PC-9 (cell line): ENCODE measurements at regions not wholly inside any gene's neighbourhood (a gene's known extent, or its start where the extent isn't known, plus 50 kb on each side); places are given as distances from the start of the nearest gene placed in this dataset.

Source experiments
- BruUV-seq: library from RNA; stranded (reverse); fragments of 400-500 nt; replicated peaks from 2 replicates; lab custom pipeline; 2021; lab: Mats Ljungman, UMichigan
- CTCF ChIA-PET: fragments of 300-600 bp; sonication (Branson Sonifier 250); formaldehyde crosslinking; loops from one replicate; lab custom pipeline; 2022; ENCODE audit warnings: antibody characterized with exemption; lab: Charles Lee
- POLR2A ChIA-PET: fragments of 300-600 bp; sonication (Branson Sonifier 250); formaldehyde crosslinking; loops from one replicate; lab custom pipeline; 2022; ENCODE audit warnings: antibody characterized with exemption; ENCODE audit not compliant: unreplicated experiment; lab: Charles Lee
- DNase-seq, 2 experiments: peaks; one replicate each; pipeline versions ENCODE4 v3.0.0 to v3.0.0-alpha.2; 2015 to 2022; ENCODE audit warnings: mixed read lengths in 1 of 2
- H2AFZ ChIP-seq: fragments of 200-600 bp; sonication (generic); 2 replicates; pipeline ENCODE4 v1.8.1; 2017; ENCODE audit warnings: antibody characterized with exemption
- H3F3A ChIP-seq: fragments of 200-600 bp; sonication (generic); 2 replicates; pipeline ENCODE4 v1.8.1; 2017; ENCODE audit warnings: antibody characterized with exemption, mild to moderate bottlenecking, low read depth; ENCODE audit not compliant: insufficient read depth
- H3K27ac ChIP-seq: fragments of 200-600 bp; sonication (generic); 2 replicates; pipeline ENCODE4 v1.6.1; 2016; ENCODE audit warnings: mixed run types
- H3K27me3 ChIP-seq: fragments of 200-600 bp; sonication (generic); 2 replicates; pipeline ENCODE4 v1.6.1; 2016; ENCODE audit warnings: low read depth, mixed run types; ENCODE audit not compliant: insufficient read depth
- H3K36me3 ChIP-seq: fragments of 200-600 bp; sonication (generic); 2 replicates; pipeline ENCODE4 v1.6.1; 2016; ENCODE audit warnings: low read depth, mixed run types
- H3K4me1 ChIP-seq: fragments of 200-600 bp; sonication (generic); replicated peaks from 2 replicates; pipeline ENCODE4 v1.6.1; 2016; ENCODE audit warnings: mixed run types; ENCODE audit not compliant: insufficient read depth
- H3K4me2 ChIP-seq: fragments of 200-600 bp; sonication (generic); 2 replicates; pipeline ENCODE4 v1.6.1; 2017; ENCODE audit warnings: mixed run types
- H3K4me3 ChIP-seq: fragments of 200-600 bp; sonication (generic); 2 replicates; pipeline ENCODE4 v1.6.1; 2016; ENCODE audit warnings: mixed run types
- H3K79me2 ChIP-seq: fragments of 200-600 bp; sonication (generic); 2 replicates; pipeline ENCODE4 v1.6.1; 2017; ENCODE audit warnings: low read depth, mixed run types
- H3K9me2 ChIP-seq: fragments of 200-600 bp; sonication (generic); 2 replicates; pipeline ENCODE4 v1.8.1; 2017; ENCODE audit warnings: mild to moderate bottlenecking; ENCODE audit not compliant: insufficient read depth
- H3K9me3 ChIP-seq: fragments of 200-600 bp; sonication (generic); 2 replicates; pipeline ENCODE4 v1.8.1; 2016; ENCODE audit warnings: low read depth; ENCODE audit not compliant: insufficient read depth
- H4K20me1 ChIP-seq: fragments of 200-600 bp; sonication (generic); 2 replicates; pipeline ENCODE4 v1.8.1; 2017; ENCODE audit not compliant: insufficient read depth
- EZH2 ChIP-seq: fragments of 200-600 bp; sonication (generic); IDR thresholded peaks from 2 replicates; pipeline ENCODE4 v1.8.0; 2017; ENCODE audit warnings: antibody characterized with exemption, low read depth
- intact Hi-C: fragments of 100-400 bp; cut with micrococcal nuclease; formaldehyde crosslinking; loops from one replicate; pipeline ENCODE4 v1.10.0; 2022; ENCODE audit not compliant: unreplicated experiment
- TF ChIP-seq, protein P1 (sequence below): fragments of 200-600 bp; sonication (generic); conservative IDR thresholded peaks from 2 replicates; pipeline ENCODE4 v1.6.1; 2017; ENCODE audit warnings: mixed run types, antibody characterized with exemption, mild to moderate bottlenecking, moderate library complexity

DNA sequence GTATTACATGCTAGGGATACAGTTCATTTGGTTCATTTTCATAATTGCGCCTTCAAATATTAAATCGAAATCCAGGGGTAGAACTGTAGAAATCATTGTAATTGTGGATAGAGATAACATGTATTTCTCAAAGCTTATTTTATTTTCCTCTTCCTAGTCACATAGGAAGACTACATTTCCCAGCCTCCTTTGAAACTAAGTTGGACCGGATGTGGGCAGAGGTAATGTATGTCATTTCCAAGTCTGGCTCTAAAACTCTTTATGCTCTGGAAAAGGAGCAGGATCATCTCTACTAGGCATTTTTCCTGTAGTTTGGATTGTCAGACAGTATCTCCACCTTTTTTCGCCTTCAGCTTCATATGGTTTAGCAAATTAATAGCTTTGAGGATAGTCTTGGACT lies 70.1 kb upstream of the CRY1 start:
- H3K4me1 ChIP-seq: 0 out of 2 replicates have a peak, but pooled peaks cover 7% of the 10 kb centered on the region
- H3K9me2 ChIP-seq: no peaks in the 10 kb centered on the region
- no peaks in the 10 kb centered on the region for H4K20me1 ChIP-seq
- TF ChIP-seq, protein P1, sequence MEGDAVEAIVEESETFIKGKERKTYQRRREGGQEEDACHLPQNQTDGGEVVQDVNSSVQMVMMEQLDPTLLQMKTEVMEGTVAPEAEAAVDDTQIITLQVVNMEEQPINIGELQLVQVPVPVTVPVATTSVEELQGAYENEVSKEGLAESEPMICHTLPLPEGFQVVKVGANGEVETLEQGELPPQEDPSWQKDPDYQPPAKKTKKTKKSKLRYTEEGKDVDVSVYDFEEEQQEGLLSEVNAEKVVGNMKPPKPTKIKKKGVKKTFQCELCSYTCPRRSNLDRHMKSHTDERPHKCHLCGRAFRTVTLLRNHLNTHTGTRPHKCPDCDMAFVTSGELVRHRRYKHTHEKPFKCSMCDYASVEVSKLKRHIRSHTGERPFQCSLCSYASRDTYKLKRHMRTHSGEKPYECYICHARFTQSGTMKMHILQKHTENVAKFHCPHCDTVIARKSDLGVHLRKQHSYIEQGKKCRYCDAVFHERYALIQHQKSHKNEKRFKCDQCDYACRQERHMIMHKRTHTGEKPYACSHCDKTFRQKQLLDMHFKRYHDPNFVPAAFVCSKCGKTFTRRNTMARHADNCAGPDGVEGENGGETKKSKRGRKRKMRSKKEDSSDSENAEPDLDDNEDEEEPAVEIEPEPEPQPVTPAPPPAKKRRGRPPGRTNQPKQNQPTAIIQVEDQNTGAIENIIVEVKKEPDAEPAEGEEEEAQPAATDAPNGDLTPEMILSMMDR: no peak
- no peak for TF ChIP-seq EZH2
- DNase-seq: no peak
- no peaks in the 10 kb centered on the region for H3K9me3 ChIP-seq
- no peak overlapping the region for H2AFZ ChIP-seq
- BruUV-seq: no TSS peak
- no peaks in the 10 kb centered on the region for H3K79me2 ChIP-seq
- no peaks in the 10 kb centered on the region for H3K27me3 ChIP-seq
- intact Hi-C loops: no loop called here
- no peak overlapping the region for H3K4me3 ChIP-seq
- ChIA-PET CTCF (interaction anchor here (0.7 kb wide), 1 partner anchor 72 kb away, joined by 3 read pairs; no protein-coding TSS in a partner anchor), POLR2A (interaction anchor here (0.6 kb wide), 1 partner anchor 1399 kb away, joined by 4 read pairs; the partner anchor contains the start of gene ISCU)
- no peaks in the 10 kb centered on the region for H3K36me3 ChIP-seq
- peak overlapping the region; percentile 29; the same call in 1 of the 2 replicates for H3K4me2 ChIP-seq
- H3F3A ChIP-seq: no peaks in the 10 kb centered on the region
- no peak overlapping the region for H3K27ac ChIP-seq

DNA sequence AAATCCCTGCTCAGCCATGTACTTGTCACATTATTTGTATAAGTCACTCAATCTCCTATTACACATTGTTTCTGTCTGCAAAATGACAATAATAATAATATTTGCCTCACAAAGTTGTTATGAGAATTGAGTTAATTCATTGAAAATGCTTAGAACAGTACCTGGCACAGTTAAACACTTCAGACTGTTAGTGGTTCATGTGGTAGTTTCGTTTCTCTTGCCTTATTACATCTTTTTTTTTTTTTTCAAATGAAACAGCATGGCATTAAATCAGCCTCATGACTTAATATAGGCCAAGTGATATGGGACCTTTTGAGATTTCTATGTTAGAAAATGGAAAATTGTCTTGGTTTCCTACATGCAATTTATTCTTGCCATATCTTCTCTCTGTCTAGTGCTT lies 71.0 kb upstream of the CRY1 start:
- H3K27me3 ChIP-seq: no peaks in the 10 kb centered on the region
- H3K79me2 ChIP-seq: no peaks in the 10 kb centered on the region
- no peaks in the 10 kb centered on the region for H3K9me2 ChIP-seq
- no TSS peak for BruUV-seq
- H3K4me3 ChIP-seq: no peak overlapping the region
- H3K4me1 ChIP-seq: 0 out of 2 replicates have a peak, but pooled peaks cover 7% of the 10 kb centered on the region
- POLR2A ChIA-PET: no interaction called here
- H3K36me3 ChIP-seq: no peaks in the 10 kb centered on the region
- H4K20me1 ChIP-seq: no peaks in the 10 kb centered on the region
- no peak overlapping the region for H2AFZ ChIP-seq
- TF ChIP-seq, protein P1: no peak
- no peak for TF ChIP-seq EZH2
- DNase-seq: no peak
- no peaks in the 10 kb centered on the region for H3K9me3 ChIP-seq
- intact Hi-C loops: no loop called here
- no peaks in the 10 kb centered on the region for H3F3A ChIP-seq
- no peak overlapping the region for H3K27ac ChIP-seq
- CTCF ChIA-PET: no interaction called here
- H3K4me2 ChIP-seq: no peak overlapping the region

DNA sequence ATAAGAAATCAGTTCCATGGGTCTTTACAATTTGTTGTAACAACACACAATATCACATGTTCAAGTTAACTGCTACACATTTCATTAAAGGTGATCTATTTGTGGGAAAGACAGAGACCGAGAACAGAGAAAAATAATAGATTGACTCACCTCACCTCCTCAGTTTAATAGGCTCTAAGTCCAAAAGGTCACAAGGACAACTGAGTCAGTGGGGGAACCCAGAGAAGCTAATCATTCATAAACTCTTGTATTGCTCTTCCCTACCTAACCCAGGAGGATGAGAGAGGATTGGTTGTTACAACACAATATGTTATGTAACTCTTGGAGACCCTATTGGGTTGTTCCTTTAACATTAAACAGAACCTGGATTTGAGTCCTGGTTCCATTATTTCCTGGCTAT lies 72.2 kb upstream of the CRY1 start:
- H3K79me2 ChIP-seq: no peaks in the 10 kb centered on the region
- H3F3A ChIP-seq: no peaks in the 10 kb centered on the region
- CTCF ChIA-PET: no interaction called here
- TF ChIP-seq, protein P1: no peak
- TF ChIP-seq EZH2: no peak
- H3K27ac ChIP-seq: no peak overlapping the region
- no peaks in the 10 kb centered on the region for H3K9me2 ChIP-seq
- no peaks in the 10 kb centered on the region for H3K9me3 ChIP-seq
- POLR2A ChIA-PET: no interaction called here
- intact Hi-C loops: no loop called here
- no peak overlapping the region for H3K4me2 ChIP-seq
- H2AFZ ChIP-seq: no peak overlapping the region
- H4K20me1 ChIP-seq: no peaks in the 10 kb centered on the region
- H3K27me3 ChIP-seq: no peaks in the 10 kb centered on the region
- DNase-seq: no peak
- no TSS peak for BruUV-seq
- no peak overlapping the region for H3K4me3 ChIP-seq
- H3K36me3 ChIP-seq: no peaks in the 10 kb centered on the region
- H3K4me1 ChIP-seq: 0 out of 2 replicates have a peak, but pooled peaks cover 7% of the 10 kb centered on the region
